Duodenal mucosa (tissue), 2 donors: ENCODE measurements at regions not wholly inside any gene's neighbourhood (a gene's known extent, or its start where the extent isn't known, plus 50 kb on each side); places are given as distances from the start of the nearest gene placed in this dataset.

Experiments used
- H3K27ac ChIP-seq: one replicate; pipeline ENCODE4 v1.7.0; 2013; ENCODE audit warnings: low read depth, low read length
- H3K27me3 ChIP-seq, 2 donors: one replicate each; pipeline ENCODE4 v1.7.0; 2013; ENCODE audit warnings: low read length in 2 of 2, control low read depth in 1 of 2; ENCODE audit not compliant: insufficient read depth in 2 of 2, control insufficient read depth in 1 of 2
- H3K36me3 ChIP-seq, 2 donors: one replicate each; pipeline ENCODE4 v1.7.0; 2013; ENCODE audit warnings: low read length in 2 of 2, control low read depth in 1 of 2; ENCODE audit not compliant: insufficient read depth in 2 of 2, control insufficient read depth in 1 of 2
- H3K4me1 ChIP-seq, 2 donors: one replicate each; pipeline ENCODE4 v1.7.0; 2013; ENCODE audit warnings: low read length in 2 of 2, control low read depth in 1 of 2; ENCODE audit not compliant: insufficient read depth in 2 of 2, control insufficient read depth in 1 of 2
- H3K4me3 ChIP-seq, 2 donors: one replicate each; pipeline ENCODE4 v1.7.0; 2013; ENCODE audit warnings: low read length in 2 of 2, low read depth in 1 of 2
- H3K9ac ChIP-seq, 2 donors: one replicate each; pipeline ENCODE4 v1.7.0; 2013; ENCODE audit warnings: low read length in 2 of 2, low read depth in 1 of 2
- H3K9me3 ChIP-seq, 2 donors: one replicate each; pipeline ENCODE4 v1.7.0; 2013; ENCODE audit warnings: low read length in 2 of 2, control low read depth in 1 of 2; ENCODE audit not compliant: control insufficient read depth in 1 of 2

- Histone ChIP-seq H3K9me3 (no peaks in the 10 kb centered on the region), H3K27me3 (no peaks in the 10 kb centered on the region), H3K9ac (no peak overlapping the region), H3K4me3 (no peak overlapping the region), H3K27ac (no peak overlapping the region), H3K36me3 (no peaks in the 10 kb centered on the region), H3K4me1 (no peaks in the 10 kb centered on the region)
These were observed 82.4 kb upstream of the ZIC3 start for GRCh38 chrX:137483554-137483953.

- Histone ChIP-seq H3K9me3 (no peaks in the 10 kb centered on the region), H3K27me3 (no peaks in the 10 kb centered on the region), H3K9ac (no peak overlapping the region), H3K36me3 (no peaks in the 10 kb centered on the region), H3K4me1 (no peaks in the 10 kb centered on the region), H3K4me3 (no peak overlapping the region), H3K27ac (no peak overlapping the region)
These were observed 83.8 kb upstream of the ZIC3 start for GRCh38 chrX:137482136-137482535.

- Histone ChIP-seq H3K4me3 (no peak overlapping the region), H3K27me3 (no peaks in the 10 kb centered on the region), H3K36me3 (no peaks in the 10 kb centered on the region), H3K27ac (no peak overlapping the region), H3K4me1 (no peaks in the 10 kb centered on the region), H3K9ac (no peak overlapping the region), H3K9me3 (no peaks in the 10 kb centered on the region)
These were observed 86.5 kb upstream of the ZIC3 start for GRCh38 chrX:137479386-137479785.

- Histone ChIP-seq H3K4me1 (no peaks in the 10 kb centered on the region), H3K9me3 (no peaks in the 10 kb centered on the region), H3K36me3 (no peaks in the 10 kb centered on the region), H3K27ac (no peak overlapping the region), H3K9ac (no peak overlapping the region), H3K4me3 (no peak overlapping the region), H3K27me3 (no peaks in the 10 kb centered on the region)
These were observed 124.2 kb upstream of the ZIC3 start for GRCh38 chrX:137441711-137442110.

- no peaks in the 10 kb centered on the region for H3K9me3 ChIP-seq
- H3K27me3 ChIP-seq, result peaks cover 13 to 27% of the 10 kb centered on the region in 2 donors
- no peak overlapping the region for H3K4me3 ChIP-seq
- H3K36me3 ChIP-seq, result no peaks in the 10 kb centered on the region
- H3K27ac ChIP-seq, result no peak overlapping the region
- no peaks in the 10 kb centered on the region for H3K4me1 ChIP-seq
- H3K9ac ChIP-seq, result no peak overlapping the region
These were observed 133.3 kb upstream of the ZIC3 start for GRCh38 chrX:137432609-137433008.

GRCh38 chrX:137431693-137432488 lies 134.0 kb upstream of the ZIC3 start:
- Histone ChIP-seq H3K27ac (no peak overlapping the region), H3K27me3 (peaks cover 17 to 33% of the 10 kb centered on the region in 2 donors), H3K4me3 (no peak overlapping the region), H3K9ac (no peak overlapping the region), H3K36me3 (no peaks in the 10 kb centered on the region), H3K4me1 (no peaks in the 10 kb centered on the region), H3K9me3 (no peaks in the 10 kb centered on the region)

- Histone ChIP-seq H3K27ac (no peak overlapping the region), H3K36me3 (no peaks in the 10 kb centered on the region), H3K4me1 (no peaks in the 10 kb centered on the region), H3K9me3 (no peaks in the 10 kb centered on the region), H3K9ac (no peak overlapping the region), H3K27me3 (peaks cover 17 to 41% of the 10 kb centered on the region in 2 donors), H3K4me3 (no peak overlapping the region)
These were observed 134.9 kb upstream of the ZIC3 start for GRCh38 chrX:137430984-137431475.

GRCh38 chrX:137430301-137430700 lies 135.6 kb upstream of the ZIC3 start:
- peaks cover 21 to 48% of the 10 kb centered on the region in 2 donors for H3K27me3 ChIP-seq
- no peaks in the 10 kb centered on the region for H3K36me3 ChIP-seq
- no peaks in the 10 kb centered on the region for H3K9me3 ChIP-seq
- H3K27ac ChIP-seq, result no peak overlapping the region
- no peak overlapping the region for H3K9ac ChIP-seq
- H3K4me3 ChIP-seq, result no peak overlapping the region
- H3K4me1 ChIP-seq, result no peaks in the 10 kb centered on the region

GRCh38 chrX:137428766-137429591 lies 136.9 kb upstream of the ZIC3 start:
- Histone ChIP-seq H3K27me3 (peaks cover 21 to 49% of the 10 kb centered on the region in 2 donors), H3K27ac (no peak overlapping the region), H3K9ac (no peak overlapping the region), H3K4me3 (peak overlapping the region in 1 of 2 donors; percentile 53), H3K36me3 (no peaks in the 10 kb centered on the region), H3K4me1 (no peaks in the 10 kb centered on the region), H3K9me3 (no peaks in the 10 kb centered on the region)

GRCh38 chrX:137428221-137428661 lies 137.7 kb upstream of the ZIC3 start:
- no peak overlapping the region for H3K9ac ChIP-seq
- peak overlapping the region; percentile 47 to 53 for H3K4me3 ChIP-seq
- H3K27me3 ChIP-seq, result peaks cover 21 to 54% of the 10 kb centered on the region in 2 donors
- no peaks in the 10 kb centered on the region for H3K9me3 ChIP-seq
- no peak overlapping the region for H3K27ac ChIP-seq
- H3K36me3 ChIP-seq, result no peaks in the 10 kb centered on the region
- H3K4me1 ChIP-seq, result no peaks in the 10 kb centered on the region
